Neutrophil (primary cell): ENCODE measurements at regions not wholly inside any gene's neighbourhood (a gene's known extent, or its start where the extent isn't known, plus 50 kb on each side); places are given as distances from the start of the nearest gene placed in this dataset.

ENCODE experiments used
- H3K27ac ChIP-seq: fragments of 200-600 bp; sonication (generic); 2 replicates; pipeline ENCODE4 v1.5.1; 2016; ENCODE audit warnings: mild to moderate bottlenecking, moderate library complexity
- H3K27me3 ChIP-seq: fragments of 200-600 bp; sonication (generic); 2 replicates; pipeline ENCODE4 v1.6.0; 2016; ENCODE audit warnings: mild to moderate bottlenecking
- H3K36me3 ChIP-seq: fragments of 200-600 bp; sonication (generic); 2 replicates; pipeline ENCODE4 v1.5.1; 2017
- H3K4me1 ChIP-seq, 2 experiments: fragments of 200-600 bp in 1 of 2; sonication (generic) in 1 of 2; 1 replicate in 1 of 2; 2 replicates in 1 of 2; pipeline versions ENCODE4 v1.5.1 to v1.6.1; 2013 to 2016; ENCODE audit warnings: low read depth in 1 of 2, low read length in 1 of 2, mild to moderate bottlenecking in 1 of 2, moderate library complexity in 1 of 2; ENCODE audit not compliant: control insufficient read depth in 1 of 2, insufficient read depth in 1 of 2
- H3K4me3 ChIP-seq, 2 experiments: fragments of 200-600 bp in 1 of 2; sonication (generic) in 1 of 2; 1 replicate in 1 of 2; 2 replicates in 1 of 2; pipeline ENCODE4 v1.5.1; 2013 to 2016; ENCODE audit warnings: low read depth in 1 of 2, low read length in 1 of 2, mild to moderate bottlenecking in 1 of 2, moderate library complexity in 1 of 2
- H3K9me3 ChIP-seq: fragments of 200-600 bp; sonication (generic); 2 replicates; pipeline ENCODE4 v1.5.1; 2016
- CTCF ChIP-seq: fragments of 200-600 bp; sonication (generic); IDR thresholded peaks from 2 replicates; pipeline ENCODE4 v1.5.1; 2016; ENCODE audit warnings: antibody characterized with exemption

DNA sequence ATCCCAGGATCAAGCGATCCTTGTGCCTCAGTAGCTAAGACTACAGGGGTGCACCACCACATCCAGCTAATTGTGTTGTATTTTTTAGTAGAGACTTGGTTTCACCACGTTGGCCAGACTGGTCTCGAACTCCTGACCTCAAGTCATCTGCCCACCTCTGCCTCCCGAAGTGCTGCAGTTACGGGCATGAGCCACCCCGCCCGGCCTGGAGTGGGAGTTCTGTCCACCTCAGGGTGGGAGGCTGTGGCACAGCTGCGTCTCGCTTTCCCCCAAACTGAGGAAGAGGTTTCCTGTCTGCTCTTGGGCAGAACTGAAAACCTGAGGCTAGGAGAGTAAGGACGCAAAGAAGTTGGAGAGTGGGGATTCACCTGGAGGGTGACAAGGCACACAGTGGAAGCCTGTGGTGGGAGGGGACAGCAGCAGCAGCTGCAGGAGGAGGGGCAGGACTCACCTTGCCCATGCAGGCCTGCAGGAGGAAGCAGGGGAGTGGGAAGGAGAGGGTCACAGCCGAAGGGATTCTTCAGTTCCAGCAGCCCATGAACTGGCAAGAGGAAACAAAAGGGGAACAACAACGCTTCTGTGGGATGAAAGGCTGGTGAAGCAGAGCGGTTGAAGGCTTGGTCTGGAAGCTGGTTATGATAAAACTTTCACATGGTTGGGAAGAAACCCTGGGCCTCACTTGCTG lies 181.4 kb downstream of the GAS1 start:
- Histone ChIP-seq H3K27ac (no peak overlapping the region), H3K4me3 (no peak overlapping the region), H3K4me1 (peaks cover 0 to 6% of the 10 kb centered on the region in 2 experiments)

DNA sequence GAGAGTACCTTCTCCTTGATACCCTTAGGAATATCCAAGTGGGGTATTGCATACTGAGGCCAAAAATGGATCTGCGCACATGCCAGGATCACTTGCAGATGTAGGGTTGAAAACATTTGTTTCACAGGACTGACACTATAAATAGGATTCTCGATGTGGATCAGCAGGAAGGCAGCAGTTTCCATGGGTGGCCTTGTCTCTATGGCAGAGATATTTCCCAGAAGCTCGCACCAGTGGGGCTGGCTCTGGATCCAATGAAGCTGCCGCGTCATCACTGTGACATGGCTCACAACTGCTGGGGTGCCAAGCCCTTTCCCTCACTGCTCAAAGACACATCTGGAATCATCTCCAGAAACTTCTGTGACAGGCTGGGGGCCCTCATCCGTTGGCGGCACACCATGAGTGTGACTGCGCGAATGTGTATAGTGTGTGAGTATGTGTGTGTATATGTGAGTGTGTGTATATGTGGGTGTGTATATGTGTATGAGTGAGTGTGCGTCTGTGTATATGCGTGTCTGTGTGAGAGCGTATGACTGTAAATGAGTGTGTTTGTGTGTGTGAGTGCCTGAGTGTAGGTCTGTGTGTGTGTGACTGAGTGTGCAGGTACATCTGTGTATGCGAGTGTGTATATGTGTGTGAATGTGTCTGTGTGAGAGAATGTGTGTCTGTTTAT lies 182.5 kb downstream of the GAS1 start:
- Histone ChIP-seq H3K4me1 (peaks cover 0 to 6% of the 10 kb centered on the region in 2 experiments), H3K4me3 (no peak overlapping the region)
- no peak for TF ChIP-seq CTCF

More for the DNA sequence above, 181.4 kb downstream of the GAS1 start:
- TF ChIP-seq CTCF: no peak
- no peaks in the 10 kb centered on the region for H3K9me3 ChIP-seq
- H3K36me3 ChIP-seq: no peaks in the 10 kb centered on the region
- no peaks in the 10 kb centered on the region for H3K27me3 ChIP-seq

GRCh38 chr9:86764221-86764624 lies 183.1 kb downstream of the GAS1 start:
- H3K4me1 ChIP-seq: peaks cover 0 to 6% of the 10 kb centered on the region in 2 experiments
- no peak overlapping the region for H3K27ac ChIP-seq
- TF ChIP-seq CTCF: no peak
- H3K36me3 ChIP-seq: no peaks in the 10 kb centered on the region
- no peak overlapping the region for H3K4me3 ChIP-seq
- H3K27me3 ChIP-seq: no peaks in the 10 kb centered on the region
- no peaks in the 10 kb centered on the region for H3K9me3 ChIP-seq

More for the DNA sequence above, 182.5 kb downstream of the GAS1 start:
- Histone ChIP-seq H3K9me3 (no peaks in the 10 kb centered on the region), H3K27ac (no peak overlapping the region), H3K27me3 (no peaks in the 10 kb centered on the region), H3K36me3 (no peaks in the 10 kb centered on the region)

- TF ChIP-seq CTCF: no peak
- no peaks in the 10 kb centered on the region for H3K36me3 ChIP-seq
- no peaks in the 10 kb centered on the region for H3K27me3 ChIP-seq
- peaks cover 0 to 6% of the 10 kb centered on the region in 2 experiments for H3K4me1 ChIP-seq
- H3K9me3 ChIP-seq: no peaks in the 10 kb centered on the region
- no peak overlapping the region for H3K27ac ChIP-seq
- H3K4me3 ChIP-seq: no peak overlapping the region
These were observed 183.5 kb downstream of the GAS1 start for GRCh38 chr9:86763791-86764190.

- H3K36me3 ChIP-seq: no peaks in the 10 kb centered on the region
- H3K27ac ChIP-seq: no peak overlapping the region
- H3K4me3 ChIP-seq: no peak overlapping the region
- no peak for TF ChIP-seq CTCF
- no peaks in the 10 kb centered on the region for H3K9me3 ChIP-seq
- no peaks in the 10 kb centered on the region for H3K4me1 ChIP-seq
- no peaks in the 10 kb centered on the region for H3K27me3 ChIP-seq
These were observed 190.0 kb downstream of the GAS1 start for GRCh38 chr9:86757382-86757720.
